ENCODE measurements at regions not wholly inside any gene's neighbourhood (a gene's known extent, or its start where the extent isn't known, plus 50 kb on each side); places are given as distances from the start of the nearest gene placed in this dataset.

DNA sequence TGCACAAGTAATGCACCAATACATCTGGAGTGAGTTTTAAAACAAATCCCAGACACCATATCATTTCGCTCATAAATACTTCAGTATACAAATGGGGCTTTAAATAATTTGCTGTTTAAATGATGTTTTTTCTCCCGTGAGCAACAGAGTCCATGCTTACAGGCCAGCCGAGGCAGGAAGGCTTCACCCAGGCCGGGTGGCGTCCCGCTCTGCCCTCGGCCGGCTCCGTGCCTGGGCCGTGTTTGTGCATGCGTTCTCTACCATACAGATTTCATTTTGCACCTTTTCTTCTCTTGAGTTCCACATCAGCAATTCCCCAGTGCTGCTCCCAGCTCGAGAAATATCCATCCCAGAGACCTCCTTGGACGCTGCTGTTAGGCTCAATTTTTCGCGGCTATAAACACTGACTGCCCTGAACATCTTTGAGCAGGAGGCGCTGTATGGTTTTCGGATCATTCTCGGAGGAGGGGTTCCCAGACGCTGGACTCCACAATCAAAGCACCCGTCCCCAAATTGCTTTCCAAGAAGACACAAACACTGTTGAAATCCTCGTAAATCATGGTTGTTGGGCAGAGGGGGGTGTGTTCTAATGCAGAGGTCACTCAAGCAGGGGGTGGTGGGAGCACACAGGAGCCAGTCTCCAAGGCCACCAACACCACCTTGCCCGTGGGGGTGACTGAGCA, 91.6 kb downstream of the MICALL2 start:
- TF ChIP-seq, protein P1, sequence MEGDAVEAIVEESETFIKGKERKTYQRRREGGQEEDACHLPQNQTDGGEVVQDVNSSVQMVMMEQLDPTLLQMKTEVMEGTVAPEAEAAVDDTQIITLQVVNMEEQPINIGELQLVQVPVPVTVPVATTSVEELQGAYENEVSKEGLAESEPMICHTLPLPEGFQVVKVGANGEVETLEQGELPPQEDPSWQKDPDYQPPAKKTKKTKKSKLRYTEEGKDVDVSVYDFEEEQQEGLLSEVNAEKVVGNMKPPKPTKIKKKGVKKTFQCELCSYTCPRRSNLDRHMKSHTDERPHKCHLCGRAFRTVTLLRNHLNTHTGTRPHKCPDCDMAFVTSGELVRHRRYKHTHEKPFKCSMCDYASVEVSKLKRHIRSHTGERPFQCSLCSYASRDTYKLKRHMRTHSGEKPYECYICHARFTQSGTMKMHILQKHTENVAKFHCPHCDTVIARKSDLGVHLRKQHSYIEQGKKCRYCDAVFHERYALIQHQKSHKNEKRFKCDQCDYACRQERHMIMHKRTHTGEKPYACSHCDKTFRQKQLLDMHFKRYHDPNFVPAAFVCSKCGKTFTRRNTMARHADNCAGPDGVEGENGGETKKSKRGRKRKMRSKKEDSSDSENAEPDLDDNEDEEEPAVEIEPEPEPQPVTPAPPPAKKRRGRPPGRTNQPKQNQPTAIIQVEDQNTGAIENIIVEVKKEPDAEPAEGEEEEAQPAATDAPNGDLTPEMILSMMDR (IDR thresholded peaks at IDR 0.05) = no peak
- TF ChIP-seq POLR2A (IDR thresholded peaks at IDR 0.05) (no peak), EP300 (IDR thresholded peaks at IDR 0.05) (no peak)

All from ovary (tissue), 3 donors.